GM23338 (cell line): ENCODE measurements at regions not wholly inside any gene's neighbourhood (a gene's known extent, or its start where the extent isn't known, plus 50 kb on each side); places are given as distances from the start of the nearest gene placed in this dataset.

Experiments
- CREB1 ChIP-seq: fragments of 250-450 bp; sonication (Bioruptor Pico); IDR thresholded peaks from 2 replicates; pipeline ENCODE4 v1.5.0; 2020; ENCODE audit warnings: low read depth, mild to moderate bottlenecking, moderate library complexity
- CTCF ChIP-seq, 2 experiments: fragments of 200-600 bp in 1 of 2; sonication (generic) in 1 of 2; conservative IDR thresholded peaks; 2 replicates each; pipeline versions ENCODE4 v1.5.1 to v1.6.1; 2016 to 2017; ENCODE audit warnings: antibody characterized with exemption in 2 of 2, low read depth in 2 of 2, mild to moderate bottlenecking in 2 of 2, moderate library complexity in 1 of 2
- EZH2 ChIP-seq: fragments of 200-600 bp; sonication (generic); IDR thresholded peaks from one replicate; pipeline ENCODE4 v1.8.0; 2017; ENCODE audit warnings: antibody characterized with exemption, mild to moderate bottlenecking, low read depth; ENCODE audit not compliant: unreplicated experiment
- EZH2phosphoT487 ChIP-seq: fragments of 200-600 bp; sonication (generic); IDR thresholded peaks from one replicate; pipeline ENCODE4 v1.8.1; 2018; ENCODE audit warnings: antibody characterized with exemption; ENCODE audit not compliant: unreplicated experiment
- JUNB ChIP-seq: IDR thresholded peaks from one replicate; pipeline ENCODE4 v1.6.1; 2016; ENCODE audit warnings: antibody characterized with exemption; ENCODE audit not compliant: unreplicated experiment
- NANOG ChIP-seq: IDR thresholded peaks from 2 replicates; pipeline ENCODE4 v1.6.1; 2016; ENCODE audit warnings: antibody characterized with exemption, borderline replicate concordance
- POLR2AphosphoS5 ChIP-seq: IDR thresholded peaks from 2 replicates; pipeline ENCODE4 v1.6.1; 2016; ENCODE audit warnings: antibody characterized with exemption, low read depth
- REST ChIP-seq: IDR thresholded peaks from one replicate; pipeline ENCODE4 v1.6.1; 2018; ENCODE audit warnings: antibody characterized with exemption; ENCODE audit not compliant: unreplicated experiment
- STAT1 ChIP-seq: IDR thresholded peaks from one replicate; pipeline ENCODE4 v1.6.1; 2016; ENCODE audit warnings: antibody characterized with exemption; ENCODE audit not compliant: unreplicated experiment
- ZNF114 ChIP-seq: fragments of 250-450 bp; sonication (Bioruptor Pico); IDR thresholded peaks from 2 replicates; pipeline ENCODE4 v1.5.0; 2020; ENCODE audit warnings: mild to moderate bottlenecking, moderate library complexity
- ZNF331 ChIP-seq: fragments of 250-450 bp; sonication (Bioruptor Pico); IDR thresholded peaks from 2 replicates; pipeline ENCODE4 v1.5.0; 2020; ENCODE audit warnings: low read depth, mild to moderate bottlenecking, moderate library complexity

GRCh38 chr5:84680908-84681307, 296.2 kb upstream of the EDIL3 start:
- no peak for TF ChIP-seq EZH2
- no peak for TF ChIP-seq JUNB
- no peak for TF ChIP-seq CTCF (conservative IDR thresholded peaks at IDR 0.05; ENCODE audit: low read depth in 2 of 2)
- TF ChIP-seq CREB1 (CRISPR knock-in tag): no peak
- TF ChIP-seq REST: no peak
- no peak for TF ChIP-seq POLR2AphosphoS5
- TF ChIP-seq EZH2phosphoT487: no peak
- TF ChIP-seq ZNF331: no peak
- TF ChIP-seq NANOG: no peak
- TF ChIP-seq ZNF114 (CRISPR knock-in tag): no peak
- no peak for TF ChIP-seq STAT1
